ENCODE measurements at regions not wholly inside any gene's neighbourhood (a gene's known extent, or its start where the extent isn't known, plus 50 kb on each side); places are given as distances from the start of the nearest gene placed in this dataset.
"Not testable (repeated sequence)": the region's sequence is repeated elsewhere in the genome, so short reads cannot be mapped to it uniquely, and the experiment has no call there.

- peak; percentile 62 for TF ChIP-seq CTCF (IDR thresholded peaks at IDR 0.05; ENCODE audit: low read depth, low read length)
- in situ Hi-C loops (cut with HindIII; ENCODE audit: low sequenced_read_pairs): no loop called here
- no peak overlapping the region for H3K4me3 ChIP-seq (ENCODE audit: low read depth, low read length)
- peak; percentile 59 for DNase-seq (ENCODE audit: low read depth, low spot score)
Observed at GRCh38 chr5:10111571-10111970, 138.1 kb downstream of the ATPSCKMT start.

DNA sequence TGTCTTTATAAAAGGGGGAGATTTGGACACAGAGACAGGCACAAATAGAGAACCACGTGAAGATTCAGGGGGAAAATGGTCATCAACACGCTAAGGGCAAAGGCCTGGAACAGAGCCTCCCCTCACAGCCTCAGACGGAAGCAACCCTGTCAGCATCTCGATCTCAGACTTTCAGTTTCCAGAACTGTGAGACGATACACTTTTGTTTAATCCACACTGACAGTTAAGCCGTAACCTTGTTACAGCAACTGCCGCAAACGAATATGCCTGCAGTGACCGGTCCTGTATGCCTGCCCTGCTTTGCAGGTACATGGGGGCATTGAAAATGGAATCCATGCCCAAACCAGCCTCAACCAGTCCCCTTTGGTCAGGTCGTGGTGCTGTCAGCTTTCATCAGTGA is 139.5 kb downstream of the ATPSCKMT start:
- no peak for DNase-seq (ENCODE audit: low read depth, low spot score)
- no peak overlapping the region for H3K4me3 ChIP-seq (ENCODE audit: low read depth, low read length)
- in situ Hi-C loops (cut with HindIII; ENCODE audit: low sequenced_read_pairs): no loop called here
- TF ChIP-seq CTCF (IDR thresholded peaks at IDR 0.05; ENCODE audit: low read depth, low read length): no peak

DNA sequence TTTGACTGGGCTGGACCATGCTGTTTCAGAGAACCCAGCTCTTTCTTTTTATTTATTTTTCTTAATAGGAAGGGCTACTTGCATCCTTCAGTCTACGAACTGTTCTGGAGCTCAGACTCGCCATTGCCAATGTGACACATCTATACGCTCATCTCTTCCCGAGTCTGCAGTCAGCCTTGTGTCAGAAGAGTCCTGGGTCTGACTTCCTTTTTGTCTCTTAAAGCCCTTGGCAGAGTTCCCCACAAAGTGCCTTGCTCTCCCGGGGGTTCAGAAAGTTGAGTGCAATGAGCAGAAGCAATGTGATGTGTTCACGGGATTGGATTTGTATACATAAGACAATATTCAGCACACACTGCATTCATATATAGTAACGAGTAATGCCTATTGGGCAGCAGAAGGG is 140.4 kb downstream of the ATPSCKMT start:
- no peak for DNase-seq (ENCODE audit: low read depth, low spot score)
- H3K4me3 ChIP-seq (ENCODE audit: low read depth, low read length): no peak overlapping the region
- no peak for TF ChIP-seq CTCF (IDR thresholded peaks at IDR 0.05; ENCODE audit: low read depth, low read length)
- in situ Hi-C loops (cut with HindIII; ENCODE audit: low sequenced_read_pairs): no loop called here

DNA sequence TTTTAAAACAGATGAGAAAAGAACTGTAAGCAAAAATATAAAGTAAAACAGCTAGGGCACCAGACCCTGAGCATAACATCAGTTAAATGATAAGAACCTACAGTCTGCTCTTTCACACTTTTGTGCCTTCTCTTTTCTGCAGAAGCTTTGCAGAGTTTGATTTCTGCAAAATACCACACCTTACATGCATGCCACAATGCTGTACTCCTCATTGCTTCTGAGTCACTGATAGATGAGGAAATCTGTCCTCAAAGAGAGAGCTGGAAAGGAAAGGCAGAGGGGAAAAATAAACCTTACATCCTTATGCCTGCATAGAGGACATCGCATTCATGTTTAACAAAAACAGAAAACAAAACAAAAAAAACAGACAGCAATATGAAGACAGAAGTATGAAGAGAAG is 142.9 kb downstream of the ATPSCKMT start:
- no peak for TF ChIP-seq CTCF (IDR thresholded peaks at IDR 0.05; ENCODE audit: low read depth, low read length)
- in situ Hi-C loops (cut with HindIII; ENCODE audit: low sequenced_read_pairs): no loop called here
- H3K4me3 ChIP-seq (ENCODE audit: low read depth, low read length): no peak overlapping the region
- DNase-seq (ENCODE audit: low read depth, low spot score): no peak

- TF ChIP-seq CTCF (IDR thresholded peaks at IDR 0.05; ENCODE audit: low read depth, low read length): no peak
- in situ Hi-C loops (cut with HindIII; ENCODE audit: low sequenced_read_pairs): no loop called here
- no peak overlapping the region for H3K4me3 ChIP-seq (ENCODE audit: low read depth, low read length)
- no peak for DNase-seq (ENCODE audit: low read depth, low spot score)
Observed at GRCh38 chr5:10106285-10106684, 143.4 kb downstream of the ATPSCKMT start.

GRCh38 chr5:10102706-10103497 is 146.8 kb downstream of the ATPSCKMT start:
- TF ChIP-seq CTCF (IDR thresholded peaks at IDR 0.05; ENCODE audit: low read depth, low read length): no peak
- in situ Hi-C loops (cut with HindIII; ENCODE audit: low sequenced_read_pairs): no loop called here
- no peak overlapping the region for H3K4me3 ChIP-seq (ENCODE audit: low read depth, low read length)
- no peak for DNase-seq (ENCODE audit: low read depth, low spot score)

DNA sequence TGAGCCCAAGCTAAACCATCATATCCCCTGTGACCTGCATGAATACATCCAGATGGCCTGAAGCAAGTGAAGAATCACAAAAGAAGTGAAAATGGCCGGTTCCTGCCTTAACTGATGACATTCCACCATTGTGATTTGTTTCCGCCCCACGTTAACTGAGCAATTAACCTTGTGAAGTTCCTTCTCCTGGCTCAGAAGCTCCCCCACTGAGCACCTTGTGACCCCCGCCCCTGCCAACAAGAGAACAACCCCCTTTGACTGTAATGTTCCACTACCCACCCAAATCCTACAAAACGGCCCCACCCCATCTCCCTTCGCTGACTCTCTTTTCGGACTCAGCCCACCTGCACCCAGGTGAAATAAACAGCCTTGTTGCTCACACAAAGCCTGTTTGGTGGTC is 147.5 kb downstream of the ATPSCKMT start:
- H3K4me3 ChIP-seq (ENCODE audit: low read depth, low read length); in situ Hi-C loops (cut with HindIII; ENCODE audit: low sequenced_read_pairs); DNase-seq (ENCODE audit: low read depth, low spot score): not testable (repeated sequence)

Measured in astrocyte of the spinal cord (primary cell).